H4 (cell line): ENCODE measurements at regions not wholly inside any gene's neighbourhood (a gene's known extent, or its start where the extent isn't known, plus 50 kb on each side); places are given as distances from the start of the nearest gene placed in this dataset.
A peak's percentile ranks its signal among the peaks of the same experiment; 100 is the strongest.
"Not testable (repeated sequence)": the region's sequence is repeated elsewhere in the genome, so short reads cannot be mapped to it uniquely, and the experiment has no call there.

Source experiments
- DNase-seq: peaks from one replicate; pipeline ENCODE4 v3.0.0-alpha.2; 2015; ENCODE audit warnings: low spot score

GRCh38 chr15:87477026-87477425, 779.5 kb downstream of the NTRK3 start:
- DNase-seq = no peak

GRCh38 chr15:87470923-87471322, 785.6 kb downstream of the NTRK3 start:
- no peak for DNase-seq

GRCh38 chr15:87463956-87464355, 792.6 kb downstream of the NTRK3 start:
- DNase-seq = not testable (repeated sequence)

- DNase-seq = no peak
These were observed 794.9 kb downstream of the NTRK3 start for GRCh38 chr15:87461631-87462030.

GRCh38 chr15:87454860-87455259, 801.7 kb downstream of the NTRK3 start:
- no peak for DNase-seq

GRCh38 chr15:87450314-87450713, 806.2 kb downstream of the NTRK3 start:
- no peak for DNase-seq

- no peak for DNase-seq
These were observed 817.4 kb downstream of the NTRK3 start for GRCh38 chr15:87439090-87439489.

- DNase-seq = no peak
These were observed 822.7 kb downstream of the NTRK3 start for GRCh38 chr15:87433871-87434270.

- DNase-seq = no peak
These were observed 826.8 kb downstream of the NTRK3 start for GRCh38 chr15:87429754-87430153.

- no peak for DNase-seq
These were observed 836.5 kb downstream of the NTRK3 start for GRCh38 chr15:87420017-87420416.

- DNase-seq = no peak
These were observed 837.2 kb downstream of the NTRK3 start for GRCh38 chr15:87419344-87419743.

GRCh38 chr15:87416591-87417257, 839.8 kb downstream of the NTRK3 start:
- no peak for DNase-seq

GRCh38 chr15:87408902-87409301, 847.6 kb downstream of the NTRK3 start:
- DNase-seq = no peak

GRCh38 chr15:87403973-87404372, 852.6 kb downstream of the NTRK3 start:
- DNase-seq = no peak

GRCh38 chr15:87401973-87402372, 854.6 kb downstream of the NTRK3 start:
- DNase-seq = no peak

GRCh38 chr15:87394676-87395075, 861.9 kb downstream of the NTRK3 start:
- no peak for DNase-seq

- DNase-seq = no peak
These were observed 868.8 kb downstream of the NTRK3 start for GRCh38 chr15:87387766-87388165.

GRCh38 chr15:87374339-87374738, 882.2 kb downstream of the NTRK3 start:
- no peak for DNase-seq

- DNase-seq = peak; percentile 72
These were observed 887.3 kb downstream of the NTRK3 start for GRCh38 chr15:87369269-87369668.

GRCh38 chr15:87368511-87368910, 888.0 kb downstream of the NTRK3 start:
- DNase-seq = no peak

GRCh38 chr15:87365186-87365585, 891.4 kb downstream of the NTRK3 start:
- peak; percentile 34 for DNase-seq

GRCh38 chr15:87362531-87362930, 894.0 kb downstream of the NTRK3 start:
- DNase-seq = peak; percentile 30

- no peak for DNase-seq
These were observed 898.8 kb downstream of the NTRK3 start for GRCh38 chr15:87357637-87358313.

- no peak for DNase-seq
These were observed 900.6 kb downstream of the NTRK3 start for GRCh38 chr15:87355946-87356345.
